Stomach smooth muscle (tissue), 2 donors: ENCODE measurements at regions not wholly inside any gene's neighbourhood (a gene's known extent, or its start where the extent isn't known, plus 50 kb on each side); places are given as distances from the start of the nearest gene placed in this dataset.

ENCODE experiments used
- H3K27ac ChIP-seq: one replicate; pipeline ENCODE4 v1.7.0; 2013; ENCODE audit warnings: mild to moderate bottlenecking, low read length, inconsistent platforms
- H3K27me3 ChIP-seq, 2 donors: one replicate each; pipeline ENCODE4 v1.7.0; 2013; ENCODE audit warnings: low read length in 2 of 2; ENCODE audit not compliant: insufficient read depth in 2 of 2, control insufficient read depth in 1 of 2
- H3K36me3 ChIP-seq, 2 donors: one replicate each; pipeline ENCODE4 v1.7.0; 2013; ENCODE audit warnings: low read length in 2 of 2; ENCODE audit not compliant: control insufficient read depth in 2 of 2, insufficient read depth in 2 of 2
- H3K4me1 ChIP-seq: one replicate; pipeline ENCODE4 v1.7.0; 2013; ENCODE audit warnings: low read length; ENCODE audit not compliant: control insufficient read depth, insufficient read depth
- H3K4me3 ChIP-seq, 2 donors: one replicate each; pipeline ENCODE4 v1.7.0; 2013; ENCODE audit warnings: low read length in 2 of 2
- H3K9ac ChIP-seq, 2 donors: one replicate each; pipeline ENCODE4 v1.7.0; 2013; ENCODE audit warnings: low read length in 2 of 2, mild to moderate bottlenecking in 1 of 2
- H3K9me3 ChIP-seq, 2 donors: one replicate each; pipeline ENCODE4 v1.7.0; 2013; ENCODE audit warnings: low read length in 2 of 2; ENCODE audit not compliant: control insufficient read depth in 2 of 2
- donor health status: healthy.
- donor health status: Pancreatic carcinoma.

DNA sequence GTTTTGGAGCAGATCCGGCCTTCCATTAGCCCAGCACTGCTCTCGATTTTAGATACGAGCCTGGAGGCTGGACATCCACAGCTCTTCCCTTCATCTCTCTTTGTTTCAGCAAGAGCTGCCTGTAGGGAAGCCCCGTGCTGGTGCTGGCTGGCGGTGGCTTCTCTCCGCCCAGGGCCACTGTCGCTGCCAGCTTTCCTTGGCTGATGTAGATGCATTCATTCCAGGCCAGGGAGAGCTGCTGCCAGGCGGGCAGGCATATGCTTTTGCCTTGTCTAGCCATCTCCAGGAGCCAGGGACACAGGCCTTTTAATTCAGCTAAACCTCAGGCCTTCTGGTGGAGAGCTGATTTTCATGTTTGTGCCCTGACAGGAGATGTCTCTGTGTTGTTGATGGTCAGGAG lies 409.3 kb upstream of the CLINT1 start:
- H3K9me3 ChIP-seq: peaks cover 6 to 8% of the 10 kb centered on the region in 2 donors
- no peak overlapping the region for H3K4me3 ChIP-seq
- H3K27me3 ChIP-seq: no peaks in the 10 kb centered on the region
- no peak overlapping the region for H3K9ac ChIP-seq
- H3K36me3 ChIP-seq: no peaks in the 10 kb centered on the region
- no peaks in the 10 kb centered on the region for H3K4me1 ChIP-seq
- H3K27ac ChIP-seq: no peak overlapping the region

- no peaks in the 10 kb centered on the region for H3K27me3 ChIP-seq
- H3K4me1 ChIP-seq: no peaks in the 10 kb centered on the region
- no peak overlapping the region for H3K9ac ChIP-seq
- H3K4me3 ChIP-seq: no peak overlapping the region
- H3K36me3 ChIP-seq: no peaks in the 10 kb centered on the region
- no peak overlapping the region for H3K27ac ChIP-seq
- peaks cover 6 to 8% of the 10 kb centered on the region in 2 donors for H3K9me3 ChIP-seq
Observed at GRCh38 chr5:158267228-158267627, 408.3 kb upstream of the CLINT1 start.

DNA sequence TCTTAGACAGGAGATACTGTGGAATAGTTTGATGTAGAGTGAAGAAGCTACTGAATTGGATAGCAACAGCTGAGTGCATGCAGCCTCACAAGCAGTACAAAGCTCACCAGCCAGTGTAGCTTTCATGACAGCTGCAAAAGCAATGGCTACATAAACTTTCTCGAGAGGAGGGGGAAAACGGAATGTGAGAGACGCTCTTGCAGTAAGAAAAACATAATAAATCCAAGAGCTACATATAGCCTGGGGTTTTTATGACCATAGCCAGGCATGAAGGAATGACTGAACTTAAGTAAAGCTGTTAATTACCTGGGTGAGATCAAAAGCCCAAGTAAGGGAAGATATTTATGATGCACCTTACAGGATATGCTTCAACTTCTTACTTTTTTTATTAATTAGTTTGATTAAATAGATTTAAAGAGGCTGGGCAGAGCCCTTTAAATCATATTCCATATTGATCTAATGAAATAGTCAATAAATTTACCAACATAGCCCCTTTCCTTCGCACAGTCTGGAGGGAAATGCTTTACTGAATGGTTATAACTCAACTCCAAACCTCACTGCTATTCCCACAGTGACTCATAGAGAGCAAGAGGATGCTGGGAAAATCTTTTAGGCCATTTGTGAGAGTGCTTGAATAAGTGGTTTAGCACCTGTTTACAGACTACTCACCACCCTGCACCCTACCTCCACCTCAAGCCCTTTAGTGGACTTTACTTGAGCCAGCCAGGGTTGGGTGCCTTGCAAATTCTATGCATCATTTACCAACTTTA lies 407.2 kb upstream of the CLINT1 start:
- H3K36me3 ChIP-seq: no peaks in the 10 kb centered on the region
- peaks cover 6 to 8% of the 10 kb centered on the region in 2 donors for H3K9me3 ChIP-seq
- H3K9ac ChIP-seq: no peak overlapping the region
- no peaks in the 10 kb centered on the region for H3K4me1 ChIP-seq
- no peak overlapping the region for H3K4me3 ChIP-seq
- no peak overlapping the region for H3K27ac ChIP-seq
- H3K27me3 ChIP-seq: no peaks in the 10 kb centered on the region

DNA sequence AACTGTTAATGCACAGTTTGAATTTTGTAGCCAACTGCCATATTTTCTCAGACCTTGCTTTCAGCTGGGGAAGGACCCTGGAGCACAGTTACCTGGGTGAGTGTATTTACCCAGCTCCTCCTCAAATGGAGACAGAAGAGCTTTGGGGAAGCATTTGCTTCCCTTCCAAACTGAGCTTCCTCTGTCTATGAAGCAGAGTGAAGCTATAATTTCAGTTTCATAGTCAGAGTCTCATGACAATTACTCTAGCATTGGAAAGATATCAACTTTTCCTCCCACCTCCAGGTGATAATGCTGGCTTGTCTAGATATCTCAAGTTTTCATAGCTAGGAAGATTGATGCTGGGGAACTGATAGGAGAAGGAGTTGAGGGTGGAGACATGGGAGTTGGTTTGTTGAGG lies 406.4 kb upstream of the CLINT1 start:
- no peak overlapping the region for H3K9ac ChIP-seq
- H3K4me1 ChIP-seq: no peaks in the 10 kb centered on the region
- no peaks in the 10 kb centered on the region for H3K36me3 ChIP-seq
- no peak overlapping the region for H3K4me3 ChIP-seq
- peaks cover 6 to 8% of the 10 kb centered on the region in 2 donors for H3K9me3 ChIP-seq
- H3K27me3 ChIP-seq: no peaks in the 10 kb centered on the region
- no peak overlapping the region for H3K27ac ChIP-seq

GRCh38 chr5:158264264-158264663 lies 405.3 kb upstream of the CLINT1 start:
- Histone ChIP-seq H3K4me3 (no peak overlapping the region), H3K9ac (no peak overlapping the region), H3K27ac (no peak overlapping the region), H3K36me3 (no peaks in the 10 kb centered on the region), H3K9me3 (peaks cover 6 to 8% of the 10 kb centered on the region in 2 donors), H3K4me1 (no peaks in the 10 kb centered on the region), H3K27me3 (no peaks in the 10 kb centered on the region)

DNA sequence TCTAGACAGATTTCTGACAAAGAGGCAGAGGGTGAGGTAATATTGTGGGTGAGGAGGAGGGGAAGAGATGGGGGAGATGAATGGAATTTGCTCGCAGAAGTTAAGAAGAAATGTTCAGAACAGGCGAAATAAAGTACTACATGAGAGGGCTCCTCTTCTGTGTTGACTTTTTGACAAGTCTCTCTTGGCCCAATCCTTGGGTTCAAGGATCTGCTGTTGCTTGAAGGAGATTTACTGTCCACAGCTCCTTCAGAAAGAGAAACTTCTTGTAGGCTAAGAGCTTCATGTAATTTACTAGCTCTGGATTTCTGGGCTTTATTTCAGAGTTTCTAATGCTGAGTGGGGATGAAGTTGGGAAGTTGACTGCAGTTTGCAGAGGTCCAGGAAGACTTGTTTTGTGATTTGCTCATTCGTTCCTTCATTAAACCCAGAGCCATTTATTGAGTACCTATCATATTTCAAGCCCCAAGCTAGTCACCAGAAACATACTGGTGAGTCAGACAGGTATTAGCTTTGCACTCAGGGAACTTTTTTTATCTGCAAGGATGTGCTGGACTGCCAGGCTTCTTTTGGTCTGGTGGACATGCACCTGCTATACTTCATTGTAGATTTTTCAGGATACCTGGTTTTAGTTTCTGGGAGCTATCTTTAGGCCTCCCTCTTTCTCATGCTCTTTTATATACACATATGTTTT lies 402.9 kb upstream of the CLINT1 start:
- no peak overlapping the region for H3K9ac ChIP-seq
- no peaks in the 10 kb centered on the region for H3K9me3 ChIP-seq
- H3K4me1 ChIP-seq: no peaks in the 10 kb centered on the region
- no peak overlapping the region for H3K4me3 ChIP-seq
- H3K27ac ChIP-seq: no peak overlapping the region
- no peaks in the 10 kb centered on the region for H3K27me3 ChIP-seq
- H3K36me3 ChIP-seq: no peaks in the 10 kb centered on the region

DNA sequence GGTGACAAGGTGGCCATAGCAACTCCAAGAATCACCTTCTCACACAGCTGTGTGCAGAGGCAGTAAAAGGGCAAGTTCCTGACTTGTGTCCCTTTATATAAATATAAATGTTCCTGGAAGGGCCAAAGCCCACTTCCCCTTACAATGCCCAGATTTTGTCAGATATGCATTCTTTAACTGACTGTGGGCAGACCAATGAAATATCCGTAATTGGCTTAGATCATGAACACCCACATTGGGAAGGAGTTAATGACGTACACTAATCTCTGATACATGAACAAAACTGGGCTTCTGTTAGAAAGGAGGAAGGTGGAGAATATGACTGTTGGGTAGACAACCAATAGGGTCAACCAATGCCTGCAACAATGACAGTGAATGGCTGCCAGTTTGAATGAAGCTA lies 397.2 kb upstream of the CLINT1 start:
- H3K4me1 ChIP-seq: no peaks in the 10 kb centered on the region
- H3K4me3 ChIP-seq: no peak overlapping the region
- no peak overlapping the region for H3K9ac ChIP-seq
- no peak overlapping the region for H3K27ac ChIP-seq
- no peaks in the 10 kb centered on the region for H3K36me3 ChIP-seq
- no peaks in the 10 kb centered on the region for H3K9me3 ChIP-seq
- H3K27me3 ChIP-seq: no peaks in the 10 kb centered on the region

- Histone ChIP-seq H3K9ac (no peak overlapping the region), H3K4me1 (no peaks in the 10 kb centered on the region), H3K27ac (no peak overlapping the region), H3K4me3 (no peak overlapping the region), H3K27me3 (no peaks in the 10 kb centered on the region), H3K9me3 (no peaks in the 10 kb centered on the region), H3K36me3 (no peaks in the 10 kb centered on the region)
Observed at GRCh38 chr5:158255609-158256008, 396.7 kb upstream of the CLINT1 start.

DNA sequence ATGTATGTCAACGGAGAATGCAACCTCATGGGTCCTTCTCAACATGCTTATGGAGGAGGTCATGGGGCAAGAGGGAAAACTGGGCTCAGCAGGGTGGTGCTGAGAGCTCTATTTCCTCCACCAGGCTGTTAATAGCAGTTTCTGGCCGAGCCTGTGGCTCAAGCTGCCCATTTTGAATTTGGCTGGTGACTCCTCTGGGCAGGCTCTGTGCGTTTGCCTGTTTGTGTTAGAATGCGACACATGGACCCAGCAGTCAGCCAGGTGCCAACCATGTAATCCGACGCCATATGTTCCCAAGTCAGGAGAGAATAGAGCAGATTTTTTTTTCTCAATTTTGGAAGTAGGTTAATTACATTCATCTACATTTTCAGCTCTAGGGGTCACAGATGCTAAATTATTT lies 387.7 kb upstream of the CLINT1 start:
- Histone ChIP-seq H3K4me3 (no peak overlapping the region), H3K4me1 (no peaks in the 10 kb centered on the region), H3K27ac (no peak overlapping the region), H3K27me3 (no peaks in the 10 kb centered on the region), H3K9ac (no peak overlapping the region), H3K9me3 (no peaks in the 10 kb centered on the region), H3K36me3 (no peaks in the 10 kb centered on the region)

DNA sequence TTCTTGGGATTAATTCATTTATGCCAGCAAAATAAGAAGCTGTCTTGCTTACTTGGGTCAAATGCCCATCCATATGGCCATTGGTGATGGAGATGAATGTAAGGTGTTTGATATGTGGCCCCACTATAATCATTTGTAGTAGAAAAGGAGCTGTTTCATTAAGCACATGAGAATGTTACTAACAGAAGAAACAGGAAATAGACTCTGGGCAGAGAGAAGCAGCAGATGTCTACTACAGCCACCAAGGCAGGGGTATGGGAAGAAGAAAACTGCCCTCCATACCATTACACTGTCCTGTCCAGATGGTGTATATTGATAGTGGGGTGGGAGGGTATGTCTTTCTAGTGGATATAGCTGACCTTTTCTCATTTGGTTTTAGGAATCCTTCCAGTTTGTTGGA lies 386.6 kb upstream of the CLINT1 start:
- H3K27ac ChIP-seq: no peak overlapping the region
- no peak overlapping the region for H3K9ac ChIP-seq
- H3K4me3 ChIP-seq: no peak overlapping the region
- no peaks in the 10 kb centered on the region for H3K4me1 ChIP-seq
- H3K27me3 ChIP-seq: no peaks in the 10 kb centered on the region
- H3K9me3 ChIP-seq: no peaks in the 10 kb centered on the region
- H3K36me3 ChIP-seq: no peaks in the 10 kb centered on the region

GRCh38 chr5:158244882-158245281 lies 385.9 kb upstream of the CLINT1 start:
- Histone ChIP-seq H3K4me1 (no peaks in the 10 kb centered on the region), H3K4me3 (no peak overlapping the region), H3K27me3 (no peaks in the 10 kb centered on the region), H3K9me3 (no peaks in the 10 kb centered on the region), H3K9ac (no peak overlapping the region), H3K36me3 (no peaks in the 10 kb centered on the region), H3K27ac (no peak overlapping the region)
